Vagina (tissue), 2 donors: ENCODE measurements at regions not wholly inside any gene's neighbourhood (a gene's known extent, or its start where the extent isn't known, plus 50 kb on each side); places are given as distances from the start of the nearest gene placed in this dataset.

ENCODE experiments used
- CTCF ChIP-seq, 3 experiments: fragments of 450-650 bp in 2 of 3; fragments of 200-600 bp in 1 of 3; sonication (generic) in 1 of 3; IDR thresholded peaks; one replicate each; pipeline ENCODE4 v1.5.1; 2017 to 2019; ENCODE audit warnings: antibody characterized with exemption in 3 of 3, mild to moderate bottlenecking in 2 of 3, moderate library complexity in 2 of 3
- POLR2AphosphoS5 ChIP-seq, 2 donors: sonication (generic); formaldehyde crosslinking; IDR thresholded peaks; one replicate each; pipeline ENCODE4 v1.9.0; 2017; ENCODE audit warnings: antibody characterized with exemption in 2 of 2, mild to moderate bottlenecking in 2 of 2, low read depth in 1 of 2; ENCODE audit not compliant: insufficient read depth in 1 of 2

DNA sequence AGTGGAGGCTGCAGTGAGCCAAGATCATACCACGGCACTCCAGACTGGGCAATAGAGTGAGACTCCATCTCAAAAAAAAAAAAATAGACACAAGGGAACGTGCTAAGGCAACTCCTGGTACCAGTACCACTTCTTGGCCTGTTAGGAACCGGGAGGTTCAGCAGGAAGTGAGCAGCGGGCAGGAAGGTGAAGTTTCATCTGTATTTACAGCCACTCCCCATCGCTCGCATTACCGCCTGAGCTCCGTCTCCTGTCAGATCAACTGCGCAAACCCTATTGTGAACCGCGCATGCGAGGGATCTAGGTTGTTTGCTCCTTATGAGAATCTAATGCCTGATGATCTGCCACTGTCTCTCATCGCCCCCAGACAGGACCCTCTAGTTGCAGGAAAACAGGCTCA is 69.9 kb upstream of the FOXK1 start:
- TF ChIP-seq CTCF (IDR thresholded peaks at IDR 0.05) (no peak), POLR2AphosphoS5 (IDR thresholded peaks at IDR 0.05; ENCODE audit: insufficient read depth in 1 of 2, low read depth in 1 of 2) (no peak)
